ENCODE measurements at regions not wholly inside any gene's neighbourhood (a gene's known extent, or its start where the extent isn't known, plus 50 kb on each side); places are given as distances from the start of the nearest gene placed in this dataset.
A peak's percentile ranks its signal among the peaks of the same experiment; 100 is the strongest.

- no peak for DNase-seq
Observed at GRCh38 chr4:176981551-176981950, 188.8 kb upstream of the VEGFC start.

GRCh38 chr4:176988226-176988625 is 195.5 kb upstream of the VEGFC start:
- DNase-seq: no peak

GRCh38 chr4:176989186-176989585 is 196.5 kb upstream of the VEGFC start:
- no peak for DNase-seq

GRCh38 chr4:176999935-177000543 is 207.3 kb upstream of the VEGFC start:
- no peak for DNase-seq

GRCh38 chr4:177001271-177002175 is 208.8 kb upstream of the VEGFC start:
- DNase-seq: no peak

GRCh38 chr4:177005674-177006230 is 213.0 kb upstream of the VEGFC start:
- DNase-seq: no peak

GRCh38 chr4:177006331-177006730 is 213.6 kb upstream of the VEGFC start:
- DNase-seq: no peak

GRCh38 chr4:177008071-177008835 is 215.5 kb upstream of the VEGFC start:
- DNase-seq: no peak

GRCh38 chr4:177008836-177009501 is 216.2 kb upstream of the VEGFC start:
- no peak for DNase-seq

- DNase-seq: no peak
Observed at GRCh38 chr4:177010418-177010817, 217.7 kb upstream of the VEGFC start.

- DNase-seq: no peak
Observed at GRCh38 chr4:177012918-177013545, 220.3 kb upstream of the VEGFC start.

GRCh38 chr4:177016541-177017141 is 223.9 kb upstream of the VEGFC start:
- DNase-seq: no peak

GRCh38 chr4:177023951-177024350 is 231.2 kb upstream of the VEGFC start:
- no peak for DNase-seq

- DNase-seq: no peak
Observed at GRCh38 chr4:177032341-177032740, 239.6 kb upstream of the VEGFC start.

- no peak for DNase-seq
Observed at GRCh38 chr4:177033135-177033534, 240.4 kb upstream of the VEGFC start.

GRCh38 chr4:177033632-177034031 is 240.9 kb upstream of the VEGFC start:
- DNase-seq: no peak

GRCh38 chr4:177041356-177041755 is 248.6 kb upstream of the VEGFC start:
- no peak for DNase-seq

- DNase-seq: peak in 2 of 4 experiments; percentile 2 to 22
Observed at GRCh38 chr4:177047070-177047850, 254.5 kb upstream of the VEGFC start.

- no peak for DNase-seq
Observed at GRCh38 chr4:177047851-177048174, 255.1 kb upstream of the VEGFC start.

- no peak for DNase-seq
Observed at GRCh38 chr4:177051473-177052060, 258.1 kb upstream of the NEIL3 start.
